Panc1 (cell line): ENCODE measurements at regions not wholly inside any gene's neighbourhood (a gene's known extent, or its start where the extent isn't known, plus 50 kb on each side); places are given as distances from the start of the nearest gene placed in this dataset.

Experiments used
- ATAC-seq: fragments of 200-7000 bp; cut with Tn5 transposase; 2 replicates; pipeline ENCODE4 v1.9.1; 2020; ENCODE audit warnings: mild to moderate bottlenecking, moderate library complexity
- BruUV-seq: library from RNA; stranded (reverse); fragments of 400-500 nt; replicated peaks from 2 replicates; lab custom pipeline; 2021; lab: Mats Ljungman, UMichigan
- CTCF ChIA-PET: fragments of 300-600 bp; sonication (Branson Sonifier 250); formaldehyde crosslinking; loops from one replicate; lab custom pipeline; 2022; ENCODE audit warnings: antibody characterized with exemption; lab: Charles Lee
- POLR2A ChIA-PET: fragments of 300-600 bp; sonication (Branson Sonifier 250); formaldehyde crosslinking; loops from one replicate; lab custom pipeline; 2022; ENCODE audit warnings: antibody characterized with exemption; lab: Charles Lee
- DNase-seq: peaks from one replicate; pipeline ENCODE4 v3.0.0-alpha.2; 2010; ENCODE audit warnings: low read depth, low spot score
- H3K27ac ChIP-seq: 2 replicates; pipeline ENCODE4 v1.5.1; 2011; ENCODE audit warnings: mild to moderate bottlenecking, low read length, inconsistent platforms
- H3K27me3 ChIP-seq: fragments of 200-500 bp; sonication (Bioruptor generic); 2 replicates; pipeline ENCODE4 v1.6.0; 2014; ENCODE audit warnings: low read length, inconsistent platforms; ENCODE audit not compliant: control insufficient read depth, insufficient read depth
- H3K36me3 ChIP-seq: fragments of 200-500 bp; sonication (Bioruptor generic); 2 replicates; pipeline ENCODE4 v1.5.1; 2014; ENCODE audit warnings: inconsistent platforms, mild to moderate bottlenecking, low read length, moderate library complexity; ENCODE audit not compliant: control insufficient read depth, insufficient read depth
- H3K4me1 ChIP-seq: 2 replicates; pipeline ENCODE4 v1.5.1; 2011; ENCODE audit warnings: inconsistent platforms, mild to moderate bottlenecking, low read length, moderate library complexity; ENCODE audit not compliant: control insufficient read depth, insufficient read depth
- H3K4me3 ChIP-seq, 2 experiments: 2 replicates each; pipeline ENCODE4 v1.5.1; 2011 to 2012; ENCODE audit warnings: low read depth in 2 of 2, low read length in 2 of 2, mild to moderate bottlenecking in 2 of 2, inconsistent platforms in 1 of 2, moderate library complexity in 1 of 2
- H3K9me3 ChIP-seq: fragments of 200-500 bp; sonication (Bioruptor generic); 2 replicates; pipeline ENCODE4 v1.5.1; 2014; ENCODE audit warnings: low read depth, mild to moderate bottlenecking, inconsistent platforms, low read length, moderate library complexity; ENCODE audit not compliant: control insufficient read depth, insufficient read depth
- POLR2AphosphoS5 ChIP-seq: IDR thresholded peaks from 2 replicates; pipeline ENCODE4 v1.6.1; 2012; ENCODE audit warnings: mild to moderate bottlenecking, low read depth, low read length, moderate library complexity
- SIN3A ChIP-seq: IDR thresholded peaks from 2 replicates; pipeline ENCODE4 v1.6.1; 2012; ENCODE audit warnings: low read depth, mild to moderate bottlenecking, low read length, moderate library complexity, borderline replicate concordance; ENCODE audit not compliant: insufficient read depth
- TCF7L2 ChIP-seq: IDR thresholded peaks from 2 replicates; pipeline ENCODE4 v1.6.1; 2011; ENCODE audit warnings: mild to moderate bottlenecking, low read depth, low read length, inconsistent platforms
- in situ Hi-C: cut with HindIII; loops from 2 replicates; pipeline ENCODE4 v1.10.0; 2016; ENCODE audit warnings: low sequenced_read_pairs, low pct_unique_long_range_greater_than_20kb
- intact Hi-C: fragments of 100-400 bp; cut with micrococcal nuclease; formaldehyde crosslinking; loops from one replicate; pipeline ENCODE4 v1.10.0; 2022; ENCODE audit not compliant: unreplicated experiment
- TF ChIP-seq, protein P1 (sequence below), 2 experiments: IDR thresholded peaks; 2 replicates each; pipeline ENCODE4 v1.6.1; 2011 to 2012; ENCODE audit warnings: low read depth in 2 of 2, control low read depth in 1 of 2, low read length in 1 of 2, mild to moderate bottlenecking in 1 of 2, moderate library complexity in 1 of 2; ENCODE audit not compliant: insufficient read depth in 1 of 2
- TF ChIP-seq, protein P2 (sequence below): fragments of 450-650 bp; IDR thresholded peaks from 2 replicates; pipeline ENCODE4 v1.5.1; 2017; ENCODE audit warnings: mild to moderate bottlenecking

DNA sequence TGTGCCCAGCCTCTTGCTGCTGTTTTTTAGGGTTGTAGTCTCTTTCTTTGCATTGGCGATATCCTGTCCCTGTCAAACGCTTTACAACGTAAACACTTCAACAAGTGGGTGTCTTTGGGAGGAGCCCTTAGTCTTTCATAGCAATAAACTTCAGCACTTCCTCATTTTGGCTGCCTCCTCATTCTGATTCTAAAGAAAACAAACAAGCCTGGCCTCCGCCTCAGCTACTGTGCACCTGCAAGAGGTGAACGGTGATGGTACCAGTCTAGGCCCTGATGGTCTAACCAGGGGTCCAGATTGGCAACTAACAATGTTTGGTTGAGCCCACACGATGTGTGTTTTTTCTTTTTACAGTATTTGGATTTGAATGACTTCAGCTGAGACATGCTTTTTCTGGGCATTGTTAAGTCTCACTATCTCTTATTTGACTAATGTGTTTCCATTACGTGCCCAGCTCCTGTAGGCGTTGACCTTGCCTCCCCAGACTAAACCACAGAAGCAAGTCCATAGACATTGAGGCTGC lies 53.2 kb upstream of the CUL3 start:
- Histone ChIP-seq H3K4me1 (peaks cover 4% of the 10 kb centered on the region; the same call in 1 of the 2 replicates), H3K27me3 (no peaks in the 10 kb centered on the region), H3K27ac (no peak overlapping the region), H3K36me3 (no peaks in the 10 kb centered on the region), H3K4me3 (no peak overlapping the region), H3K9me3 (peaks cover 4% of the 10 kb centered on the region; the same call in 1 of the 2 replicates)
- ChIA-PET POLR2A (no interaction called here), CTCF (no interaction called here)
- in situ Hi-C loops (no loop called here), intact Hi-C loops (no loop called here)
- BruUV-seq = no TSS peak
- DNase-seq (no peak), ATAC-seq (no peak)
- no peak for TF ChIP-seq SIN3A
- TF ChIP-seq, protein P1, sequence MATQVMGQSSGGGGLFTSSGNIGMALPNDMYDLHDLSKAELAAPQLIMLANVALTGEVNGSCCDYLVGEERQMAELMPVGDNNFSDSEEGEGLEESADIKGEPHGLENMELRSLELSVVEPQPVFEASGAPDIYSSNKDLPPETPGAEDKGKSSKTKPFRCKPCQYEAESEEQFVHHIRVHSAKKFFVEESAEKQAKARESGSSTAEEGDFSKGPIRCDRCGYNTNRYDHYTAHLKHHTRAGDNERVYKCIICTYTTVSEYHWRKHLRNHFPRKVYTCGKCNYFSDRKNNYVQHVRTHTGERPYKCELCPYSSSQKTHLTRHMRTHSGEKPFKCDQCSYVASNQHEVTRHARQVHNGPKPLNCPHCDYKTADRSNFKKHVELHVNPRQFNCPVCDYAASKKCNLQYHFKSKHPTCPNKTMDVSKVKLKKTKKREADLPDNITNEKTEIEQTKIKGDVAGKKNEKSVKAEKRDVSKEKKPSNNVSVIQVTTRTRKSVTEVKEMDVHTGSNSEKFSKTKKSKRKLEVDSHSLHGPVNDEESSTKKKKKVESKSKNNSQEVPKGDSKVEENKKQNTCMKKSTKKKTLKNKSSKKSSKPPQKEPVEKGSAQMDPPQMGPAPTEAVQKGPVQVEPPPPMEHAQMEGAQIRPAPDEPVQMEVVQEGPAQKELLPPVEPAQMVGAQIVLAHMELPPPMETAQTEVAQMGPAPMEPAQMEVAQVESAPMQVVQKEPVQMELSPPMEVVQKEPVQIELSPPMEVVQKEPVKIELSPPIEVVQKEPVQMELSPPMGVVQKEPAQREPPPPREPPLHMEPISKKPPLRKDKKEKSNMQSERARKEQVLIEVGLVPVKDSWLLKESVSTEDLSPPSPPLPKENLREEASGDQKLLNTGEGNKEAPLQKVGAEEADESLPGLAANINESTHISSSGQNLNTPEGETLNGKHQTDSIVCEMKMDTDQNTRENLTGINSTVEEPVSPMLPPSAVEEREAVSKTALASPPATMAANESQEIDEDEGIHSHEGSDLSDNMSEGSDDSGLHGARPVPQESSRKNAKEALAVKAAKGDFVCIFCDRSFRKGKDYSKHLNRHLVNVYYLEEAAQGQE (IDR thresholded peaks at IDR 0.05; ENCODE audit: insufficient read depth in 1 of 2, low read depth in 2 of 2, low read length in 1 of 2) = no peak
- no peak for TF ChIP-seq TCF7L2
- TF ChIP-seq, protein P2, sequence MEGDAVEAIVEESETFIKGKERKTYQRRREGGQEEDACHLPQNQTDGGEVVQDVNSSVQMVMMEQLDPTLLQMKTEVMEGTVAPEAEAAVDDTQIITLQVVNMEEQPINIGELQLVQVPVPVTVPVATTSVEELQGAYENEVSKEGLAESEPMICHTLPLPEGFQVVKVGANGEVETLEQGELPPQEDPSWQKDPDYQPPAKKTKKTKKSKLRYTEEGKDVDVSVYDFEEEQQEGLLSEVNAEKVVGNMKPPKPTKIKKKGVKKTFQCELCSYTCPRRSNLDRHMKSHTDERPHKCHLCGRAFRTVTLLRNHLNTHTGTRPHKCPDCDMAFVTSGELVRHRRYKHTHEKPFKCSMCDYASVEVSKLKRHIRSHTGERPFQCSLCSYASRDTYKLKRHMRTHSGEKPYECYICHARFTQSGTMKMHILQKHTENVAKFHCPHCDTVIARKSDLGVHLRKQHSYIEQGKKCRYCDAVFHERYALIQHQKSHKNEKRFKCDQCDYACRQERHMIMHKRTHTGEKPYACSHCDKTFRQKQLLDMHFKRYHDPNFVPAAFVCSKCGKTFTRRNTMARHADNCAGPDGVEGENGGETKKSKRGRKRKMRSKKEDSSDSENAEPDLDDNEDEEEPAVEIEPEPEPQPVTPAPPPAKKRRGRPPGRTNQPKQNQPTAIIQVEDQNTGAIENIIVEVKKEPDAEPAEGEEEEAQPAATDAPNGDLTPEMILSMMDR = no peak
- no peak for TF ChIP-seq POLR2AphosphoS5
